ENCODE measurements at regions not wholly inside any gene's neighbourhood (a gene's known extent, or its start where the extent isn't known, plus 50 kb on each side); places are given as distances from the start of the nearest gene placed in this dataset.

DNA sequence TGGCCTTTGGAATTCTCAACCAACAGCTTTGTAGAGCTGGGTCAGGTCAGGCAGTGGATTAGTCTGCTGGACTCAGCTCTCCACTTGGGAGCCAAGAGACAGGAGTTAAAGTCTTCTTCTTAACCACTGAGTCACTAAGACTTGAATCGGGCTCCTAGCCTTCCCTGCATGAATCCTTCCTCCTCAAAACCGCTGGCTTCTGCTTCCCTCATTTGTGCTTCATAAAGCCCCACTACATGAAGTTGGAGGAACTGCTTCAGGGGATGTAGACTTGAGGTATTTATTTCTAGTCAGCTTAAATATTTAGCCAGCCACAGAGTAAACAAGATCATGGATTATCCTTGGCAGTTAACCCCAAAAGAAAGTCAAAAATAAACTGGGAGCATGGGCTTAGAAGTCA lies 536.3 kb upstream of the TNP1 start:
- Histone ChIP-seq H3K9ac (ENCODE audit: insufficient read depth, low read length, poor library complexity, severe bottlenecking) (no peak overlapping the region), H3K79me2 (ENCODE audit: insufficient read depth, low read length) (no peaks in the 10 kb centered on the region), H2AFZ (ENCODE audit: insufficient read depth, low read depth, low read length, poor library complexity, severe bottlenecking) (no peak overlapping the region), H3K4me1 (ENCODE audit: control insufficient read depth in 1 of 2, insufficient read depth in 2 of 2, low read length in 2 of 2) (peaks cover 11 to 25% of the 10 kb centered on the region in 2 donors), H3K36me3 (replicated peaks in 1 of 2; ENCODE audit: control insufficient read depth in 1 of 2, insufficient read depth in 2 of 2, low read length in 2 of 2) (no peaks in the 10 kb centered on the region), H3K27me3 (ENCODE audit: control insufficient read depth in 2 of 2, insufficient read depth in 2 of 2, low read length in 2 of 2) (no peaks in the 10 kb centered on the region), H3K27ac (ENCODE audit: low read depth in 1 of 2, low read length in 2 of 2) (no peak overlapping the region), H3K4me2 (replicated peaks; ENCODE audit: extremely low read depth, low read length, poor library complexity, severe bottlenecking) (no peak overlapping the region), H4K20me1 (ENCODE audit: insufficient read depth, low read length) (no peaks in the 10 kb centered on the region), H3K4me3 (replicated peaks in 1 of 3; ENCODE audit: low read depth in 2 of 3, low read length in 3 of 3) (no peak overlapping the region), H3K9me3 (replicated peaks in 1 of 2; ENCODE audit: control insufficient read depth in 1 of 2, insufficient read depth in 1 of 2, low read length in 2 of 2) (peaks cover 6% of the 10 kb centered on the region in 2 donors)
- peaks cover 38% of the 10 kb centered on the region for H3K4me1 Mint-ChIP-seq
- peaks cover 6 to 11% (median 7%) of the 10 kb centered on the region in 3 donors for H3K27me3 Mint-ChIP-seq (ENCODE audit: low read depth in 3 of 3)
- intact Hi-C loops (cut with micrococcal nuclease): no loop called here
- no peak overlapping the region for H3K4me3 Mint-ChIP-seq
- peak in 1 of 3 donors; percentile 5 for DNase-seq
- no peak overlapping the region for H3K27ac Mint-ChIP-seq
- TF ChIP-seq, protein P1, sequence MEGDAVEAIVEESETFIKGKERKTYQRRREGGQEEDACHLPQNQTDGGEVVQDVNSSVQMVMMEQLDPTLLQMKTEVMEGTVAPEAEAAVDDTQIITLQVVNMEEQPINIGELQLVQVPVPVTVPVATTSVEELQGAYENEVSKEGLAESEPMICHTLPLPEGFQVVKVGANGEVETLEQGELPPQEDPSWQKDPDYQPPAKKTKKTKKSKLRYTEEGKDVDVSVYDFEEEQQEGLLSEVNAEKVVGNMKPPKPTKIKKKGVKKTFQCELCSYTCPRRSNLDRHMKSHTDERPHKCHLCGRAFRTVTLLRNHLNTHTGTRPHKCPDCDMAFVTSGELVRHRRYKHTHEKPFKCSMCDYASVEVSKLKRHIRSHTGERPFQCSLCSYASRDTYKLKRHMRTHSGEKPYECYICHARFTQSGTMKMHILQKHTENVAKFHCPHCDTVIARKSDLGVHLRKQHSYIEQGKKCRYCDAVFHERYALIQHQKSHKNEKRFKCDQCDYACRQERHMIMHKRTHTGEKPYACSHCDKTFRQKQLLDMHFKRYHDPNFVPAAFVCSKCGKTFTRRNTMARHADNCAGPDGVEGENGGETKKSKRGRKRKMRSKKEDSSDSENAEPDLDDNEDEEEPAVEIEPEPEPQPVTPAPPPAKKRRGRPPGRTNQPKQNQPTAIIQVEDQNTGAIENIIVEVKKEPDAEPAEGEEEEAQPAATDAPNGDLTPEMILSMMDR (IDR thresholded peaks at IDR 0.05): no peak
- H3K9me3 Mint-ChIP-seq: peaks cover 8 to 15% (median 10%) of the 10 kb centered on the region in 7 donors
- peaks cover under 1 to 4% of the 10 kb centered on the region in 2 donors for H3K36me3 Mint-ChIP-seq
- WGBS (ENCODE audit: insufficient coverage): no CpG with 5 or more reads among the region's 2 CpGs

DNA sequence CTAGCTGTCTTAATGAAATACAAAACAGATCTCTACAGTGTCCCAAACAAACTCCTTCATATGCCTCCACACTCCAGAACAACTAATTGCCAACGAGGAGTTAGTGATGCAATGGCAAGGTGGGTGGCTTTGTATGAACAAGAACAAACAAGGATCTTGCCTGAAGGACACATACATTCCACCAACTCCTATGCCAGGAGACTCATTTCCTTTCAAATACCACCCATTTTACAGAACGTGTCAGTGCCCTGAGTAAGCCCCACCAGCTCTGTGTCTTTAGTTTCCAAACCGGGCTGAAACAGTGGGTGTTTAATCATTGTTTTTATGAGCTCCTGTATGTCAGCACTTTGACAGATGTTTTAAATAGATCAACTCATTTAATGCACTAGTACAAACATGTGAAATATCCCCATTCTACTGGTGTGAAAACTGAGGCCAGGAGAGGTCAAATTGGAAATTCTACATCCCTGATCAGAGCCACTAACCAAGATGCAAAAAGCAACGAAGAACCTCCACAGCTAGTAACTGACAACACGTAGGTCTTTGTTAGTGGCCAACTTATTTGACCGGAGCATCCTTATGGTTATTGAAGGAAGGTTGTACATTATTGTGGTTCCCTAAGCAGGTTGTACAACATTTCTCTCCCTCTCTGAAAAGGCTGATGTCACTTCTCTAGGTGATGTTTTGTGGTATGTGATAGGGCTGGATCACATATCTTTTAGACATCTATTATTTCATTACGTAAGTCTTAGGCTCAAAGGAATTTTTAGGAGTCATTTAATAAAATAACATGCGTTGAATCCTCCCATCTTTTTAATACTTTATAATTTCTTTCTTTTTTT lies 534.9 kb upstream of the TNP1 start:
- intact Hi-C loops (cut with micrococcal nuclease): no loop called here
- Mint-ChIP-seq H3K27me3 (ENCODE audit: low read depth in 3 of 3) (peaks cover 6 to 11% (median 7%) of the 10 kb centered on the region in 3 donors), H3K4me1 (peaks cover 34% of the 10 kb centered on the region), H3K27ac (no peak overlapping the region), H3K9me3 (peaks cover 17 to 26% (median 18%) of the 10 kb centered on the region in 7 donors), H3K4me3 (no peak overlapping the region), H3K36me3 (peaks cover 3 to 7% of the 10 kb centered on the region in 2 donors)
- DNase-seq: no peak
- peaks cover 11 to 25% of the 10 kb centered on the region in 2 donors for H3K4me1 ChIP-seq (ENCODE audit: control insufficient read depth in 1 of 2, insufficient read depth in 2 of 2, low read length in 2 of 2)
- WGBS (ENCODE audit: insufficient coverage): no CpG with 5 or more reads among the region's 8 CpGs
- H3K27ac ChIP-seq (ENCODE audit: low read depth in 1 of 2, low read length in 2 of 2): no peak overlapping the region
- H4K20me1 ChIP-seq (ENCODE audit: insufficient read depth, low read length): no peaks in the 10 kb centered on the region
- H3K9ac ChIP-seq (ENCODE audit: insufficient read depth, low read length, poor library complexity, severe bottlenecking): no peak overlapping the region
- no peak overlapping the region for H3K4me2 ChIP-seq (replicated peaks; ENCODE audit: extremely low read depth, low read length, poor library complexity, severe bottlenecking)
- no peak overlapping the region for H3K4me3 ChIP-seq (replicated peaks in 1 of 3; ENCODE audit: low read depth in 2 of 3, low read length in 3 of 3)
- no peaks in the 10 kb centered on the region for H3K79me2 ChIP-seq (ENCODE audit: insufficient read depth, low read length)
- no peaks in the 10 kb centered on the region for H3K36me3 ChIP-seq (replicated peaks in 1 of 2; ENCODE audit: control insufficient read depth in 1 of 2, insufficient read depth in 2 of 2, low read length in 2 of 2)
- H3K27me3 ChIP-seq (ENCODE audit: control insufficient read depth in 2 of 2, insufficient read depth in 2 of 2, low read length in 2 of 2): no peaks in the 10 kb centered on the region
- TF ChIP-seq, protein P1 (IDR thresholded peaks at IDR 0.05): no peak
- no peak overlapping the region for H2AFZ ChIP-seq (ENCODE audit: insufficient read depth, low read depth, low read length, poor library complexity, severe bottlenecking)
- peaks cover 19 to 20% of the 10 kb centered on the region in 2 donors for H3K9me3 ChIP-seq (replicated peaks in 1 of 2; ENCODE audit: control insufficient read depth in 1 of 2, insufficient read depth in 1 of 2, low read length in 2 of 2)

Measured in CD14-positive monocyte (primary cell).